GM18505 (cell line): ENCODE measurements at regions not wholly inside any gene's neighbourhood (a gene's known extent, or its start where the extent isn't known, plus 50 kb on each side); places are given as distances from the start of the nearest gene placed in this dataset.
"Not testable (repeated sequence)": the region's sequence is repeated elsewhere in the genome, so short reads cannot be mapped to it uniquely, and the experiment has no call there.

Source experiments
- ATAC-seq: cut with Tn5 transposase; IDR thresholded peaks from one replicate; pipeline ENCODE4 v1.9.1; 2021; ENCODE audit not compliant: unreplicated experiment
- POLR2A ChIP-seq: IDR thresholded peaks from 4 replicates; pipeline ENCODE4 v1.6.1; 2011; ENCODE audit warnings: borderline replicate concordance; ENCODE audit not compliant: insufficient read depth, insufficient read length; ENCODE audit errors: extremely low read depth

DNA sequence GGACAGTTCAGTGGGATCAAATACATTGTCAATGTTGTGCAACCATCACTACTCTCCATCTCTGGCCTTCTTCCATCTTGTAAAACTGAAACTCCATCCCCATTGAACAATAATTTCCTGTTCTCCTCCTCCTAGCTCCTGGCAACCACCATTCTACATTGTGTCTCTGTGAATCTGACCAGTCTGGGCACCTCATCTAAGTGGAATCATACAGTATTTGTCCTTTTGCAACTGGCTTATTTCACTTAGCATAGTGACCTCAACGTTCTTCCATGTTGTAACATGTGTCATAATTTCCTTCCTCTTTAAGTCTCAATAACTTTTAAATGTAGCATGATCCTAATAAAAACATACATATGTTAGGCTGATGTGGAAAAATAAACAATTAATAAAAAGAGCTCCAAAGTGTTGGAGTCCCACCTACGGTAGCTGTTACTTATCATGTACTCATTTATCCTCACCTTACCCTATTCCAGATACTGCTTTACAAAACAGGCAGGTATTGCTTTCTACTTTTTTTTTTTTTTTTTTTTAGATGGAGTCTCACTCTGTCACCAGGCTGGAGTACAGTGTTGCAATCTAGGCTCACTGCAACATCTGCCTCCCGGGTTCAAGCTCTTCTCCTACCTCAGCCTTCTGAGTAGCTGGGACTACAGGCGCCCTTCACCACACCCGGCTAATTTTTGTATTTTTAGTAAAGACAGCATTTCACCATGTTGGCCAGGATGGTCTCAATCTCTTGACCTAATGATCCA is 91.9 kb downstream of the TNFAIP3 start:
- no peak for ATAC-seq
- no peak for TF ChIP-seq POLR2A

DNA sequence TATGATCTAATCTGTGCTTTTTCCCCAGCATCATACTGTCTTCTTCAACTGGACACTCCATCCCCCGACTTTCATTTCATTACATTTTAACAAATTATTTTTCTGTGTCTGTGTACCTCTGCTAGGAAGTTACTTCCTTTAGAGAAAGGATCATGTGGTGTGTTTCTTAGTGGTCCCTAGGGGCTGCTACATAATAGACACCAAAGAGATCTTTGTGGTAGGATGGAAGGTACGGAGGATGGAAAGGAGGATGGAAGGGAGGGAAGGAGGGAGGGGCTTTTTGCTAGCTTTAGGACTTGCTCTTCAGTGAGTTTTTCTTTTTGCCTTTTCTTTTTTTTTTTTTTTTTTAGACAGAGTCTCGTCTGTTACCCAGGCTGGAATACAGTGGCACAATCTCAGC is 95.7 kb downstream of the TNFAIP3 start:
- TF ChIP-seq POLR2A = no peak

DNA sequence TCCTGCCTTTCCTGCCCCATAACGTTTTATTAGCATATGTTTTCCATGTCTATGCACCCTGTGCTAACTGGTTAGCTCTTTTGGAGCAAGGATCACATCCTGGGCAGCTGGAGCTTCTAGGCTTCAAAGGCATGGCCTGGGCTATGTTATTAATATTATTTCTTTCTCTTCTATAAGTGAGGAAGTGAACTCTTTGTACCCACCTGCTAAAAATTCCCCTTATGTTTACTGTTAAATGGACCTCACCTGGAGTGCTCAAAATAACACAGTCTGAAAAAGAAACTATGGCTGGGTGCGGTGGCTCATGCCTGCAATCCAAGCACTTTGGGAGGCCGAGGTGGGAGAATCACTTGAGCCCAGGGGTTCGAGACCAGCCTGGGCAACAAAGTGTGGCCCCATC is 97.8 kb downstream of the TNFAIP3 start:
- no peak for TF ChIP-seq POLR2A
- no peak for ATAC-seq

More for the DNA sequence above, 95.7 kb downstream of the TNFAIP3 start:
- no peak for ATAC-seq

DNA sequence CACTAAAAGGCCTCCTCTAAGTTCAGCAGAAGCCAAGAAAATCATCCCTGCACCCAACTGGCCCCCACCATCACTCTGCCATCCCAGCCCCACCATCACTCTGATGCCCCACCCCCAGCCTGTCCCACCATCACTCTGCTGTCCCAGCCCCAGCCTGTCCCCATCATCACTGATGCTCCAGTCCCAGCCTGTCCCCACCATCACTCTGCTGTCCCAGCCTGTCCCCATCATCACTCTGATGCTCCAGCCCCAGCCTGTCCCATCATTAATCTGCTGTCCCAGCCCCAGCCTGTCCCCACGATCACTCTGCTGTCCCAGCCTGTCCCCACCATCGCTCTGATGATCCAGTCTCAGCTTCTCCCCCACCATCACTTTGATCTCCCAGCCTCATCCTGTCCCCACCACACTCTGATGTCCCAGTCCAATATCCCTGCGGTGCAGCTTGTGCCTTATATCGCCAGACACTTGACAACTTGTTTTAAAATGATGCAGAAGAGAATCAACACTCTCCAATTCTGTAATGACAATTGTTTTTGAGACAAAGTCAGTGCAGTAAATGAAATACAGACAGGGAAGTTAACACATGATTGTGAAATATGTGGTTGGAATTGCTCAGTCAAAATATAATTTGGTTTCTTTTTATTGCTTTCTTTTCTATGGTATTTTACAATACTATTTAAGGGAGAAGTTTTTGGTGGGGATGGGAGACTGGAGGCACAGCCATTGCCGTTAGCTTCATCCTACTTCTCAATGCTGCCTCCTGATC is 100.8 kb downstream of the TNFAIP3 start:
- no peak for TF ChIP-seq POLR2A
- no peak for ATAC-seq

DNA sequence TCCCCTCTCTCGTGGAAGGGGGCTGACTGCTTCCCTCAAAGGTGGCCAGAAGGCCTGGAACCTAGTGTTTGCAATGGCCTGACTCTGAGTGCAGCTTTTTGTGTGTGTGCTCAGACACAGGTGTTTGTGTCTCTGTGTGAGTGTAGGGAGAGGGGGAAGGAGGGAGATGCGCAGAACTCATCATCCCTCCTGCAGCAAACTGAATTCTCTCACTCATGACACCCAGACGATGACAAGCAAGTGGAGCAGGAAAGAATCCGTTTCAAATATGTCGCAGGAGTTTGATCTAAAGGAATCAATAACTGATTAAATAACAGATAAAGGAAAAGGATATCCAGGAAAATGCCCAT is 101.4 kb downstream of the TNFAIP3 start:
- ATAC-seq = no peak
- TF ChIP-seq POLR2A = no peak

DNA sequence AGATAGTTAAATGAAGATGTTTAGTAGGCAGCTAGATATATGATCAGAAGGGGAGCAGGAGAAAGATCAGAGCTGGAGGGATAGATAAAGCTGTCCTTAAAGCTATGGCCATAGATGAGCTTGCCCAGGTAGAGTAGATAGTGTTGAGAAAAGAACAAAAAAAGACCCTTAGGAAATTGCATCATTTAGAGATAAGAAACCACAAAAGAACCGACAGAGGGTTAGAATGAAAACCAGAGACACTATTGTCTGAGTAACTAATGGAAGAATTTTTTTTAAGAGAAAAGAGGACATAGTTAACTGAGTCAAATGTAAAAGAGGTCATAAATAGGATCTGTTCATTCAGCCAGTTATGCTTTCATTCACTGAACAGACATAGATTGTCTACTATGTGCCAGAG is 101.8 kb downstream of the TNFAIP3 start:
- no peak for TF ChIP-seq POLR2A
- ATAC-seq = no peak

DNA sequence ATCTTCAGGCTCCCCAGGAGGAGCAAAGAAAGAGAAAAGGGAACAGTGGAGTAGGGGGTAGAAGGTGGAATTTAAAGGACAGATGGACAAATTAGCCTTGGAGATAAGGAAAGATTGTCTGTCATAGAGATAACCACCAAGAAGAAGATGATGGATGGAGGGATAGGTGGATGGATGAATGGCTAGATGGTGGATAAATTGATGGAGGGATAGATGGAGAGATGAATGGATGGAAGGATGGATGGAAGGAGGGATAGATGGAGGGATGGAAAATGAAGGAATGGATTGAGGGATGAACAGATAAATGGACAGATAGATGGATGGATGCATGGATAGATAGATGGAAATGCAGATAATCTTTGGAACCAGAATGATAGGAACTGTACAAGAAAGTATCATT is 102.8 kb downstream of the TNFAIP3 start:
- ATAC-seq = no peak
- no peak for TF ChIP-seq POLR2A

DNA sequence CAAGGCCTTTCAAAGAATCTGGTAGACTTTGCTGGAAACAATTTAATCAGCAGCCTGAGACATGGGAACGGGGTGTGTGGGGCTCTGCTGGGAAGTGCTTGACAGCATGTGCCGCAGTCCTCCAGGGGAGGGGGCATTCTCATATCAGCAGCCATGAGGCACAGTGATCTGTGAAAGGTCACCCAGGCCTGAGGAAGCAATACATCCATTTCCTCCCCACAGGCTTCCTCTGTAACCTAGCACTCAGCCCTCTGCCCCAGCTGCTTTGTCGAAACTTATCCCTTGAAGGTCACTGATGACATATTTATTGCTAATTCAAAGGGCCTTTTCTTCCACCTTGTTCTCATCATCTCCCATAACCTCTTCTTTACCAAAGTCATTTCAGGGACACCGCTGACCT is 103.3 kb downstream of the TNFAIP3 start:
- ATAC-seq = no peak
- TF ChIP-seq POLR2A = no peak

DNA sequence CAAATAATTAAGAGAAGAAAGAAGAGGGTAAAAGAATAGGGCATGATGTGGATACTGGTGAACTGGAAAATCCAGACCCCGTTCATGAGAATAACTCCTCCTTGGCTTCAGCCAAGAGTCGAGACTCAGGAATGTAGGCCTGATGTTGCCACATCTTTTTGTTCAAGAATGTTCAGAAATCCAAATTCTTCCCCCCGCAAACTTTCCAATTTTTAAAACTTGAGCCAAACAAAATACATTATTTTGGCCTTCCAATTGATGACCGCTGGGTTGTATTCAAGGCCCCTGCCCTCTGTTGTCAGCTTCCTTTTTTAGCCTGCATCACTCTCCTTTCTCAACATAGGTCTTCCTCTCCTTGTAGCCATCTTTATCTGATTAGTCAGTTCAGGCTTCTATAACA is 106.1 kb downstream of the TNFAIP3 start:
- no peak for TF ChIP-seq POLR2A

DNA sequence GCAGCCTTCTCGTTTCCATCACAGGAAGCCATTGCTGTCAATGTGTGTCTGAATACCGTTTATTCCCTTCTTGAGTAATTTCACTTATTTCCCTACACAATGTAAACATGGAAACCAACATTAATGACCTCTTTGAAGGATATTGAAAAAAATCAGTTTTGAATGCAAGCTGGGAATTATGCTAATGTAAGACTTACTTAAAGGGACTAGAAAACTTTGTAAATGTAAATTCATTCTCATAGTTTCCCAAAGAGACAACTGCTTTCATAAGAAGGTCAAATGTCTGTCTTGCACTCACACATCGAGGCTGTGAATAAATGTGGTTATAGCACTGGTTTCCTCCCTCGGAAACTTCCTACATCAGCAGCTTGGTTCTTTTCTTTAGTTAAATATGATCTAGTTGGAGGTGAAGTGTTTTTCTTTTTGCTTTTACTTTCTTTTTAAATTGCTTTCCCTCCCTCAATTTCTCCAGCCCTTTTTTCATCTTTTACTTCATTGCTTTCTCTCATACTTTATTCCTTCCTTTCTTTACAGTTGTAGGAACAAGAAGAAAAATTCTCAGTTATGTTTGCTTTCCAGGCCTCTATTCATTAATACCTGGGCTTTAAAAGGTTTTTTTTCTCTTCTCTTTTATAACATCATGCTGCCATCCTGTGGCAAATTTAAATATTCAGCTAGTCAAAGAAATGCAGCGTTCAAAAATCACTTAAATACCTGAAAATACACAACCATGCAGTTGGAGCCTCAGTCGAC is 108.3 kb downstream of the TNFAIP3 start:
- TF ChIP-seq POLR2A = no peak
- no peak for ATAC-seq

More for the DNA sequence above, 106.1 kb downstream of the TNFAIP3 start:
- no peak for ATAC-seq

DNA sequence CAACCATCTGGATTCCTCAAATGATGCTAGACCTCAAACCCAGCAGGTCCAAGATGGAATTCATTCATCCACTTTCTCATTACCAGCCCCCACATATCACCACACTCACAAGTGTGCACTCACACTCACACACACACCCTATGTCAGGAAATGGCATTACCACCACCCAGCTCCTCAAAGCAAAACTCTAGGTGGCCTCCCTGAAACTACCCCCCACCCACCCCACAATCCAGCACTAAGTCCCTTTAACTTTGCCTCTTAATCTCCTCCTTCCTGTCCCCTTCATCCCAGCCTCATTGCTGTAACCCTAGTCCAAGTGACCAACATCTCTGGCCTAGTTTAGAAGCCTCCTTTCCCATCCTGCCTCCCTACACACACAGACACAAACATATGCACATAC is 109.4 kb downstream of the TNFAIP3 start:
- no peak for TF ChIP-seq POLR2A
- no peak for ATAC-seq

DNA sequence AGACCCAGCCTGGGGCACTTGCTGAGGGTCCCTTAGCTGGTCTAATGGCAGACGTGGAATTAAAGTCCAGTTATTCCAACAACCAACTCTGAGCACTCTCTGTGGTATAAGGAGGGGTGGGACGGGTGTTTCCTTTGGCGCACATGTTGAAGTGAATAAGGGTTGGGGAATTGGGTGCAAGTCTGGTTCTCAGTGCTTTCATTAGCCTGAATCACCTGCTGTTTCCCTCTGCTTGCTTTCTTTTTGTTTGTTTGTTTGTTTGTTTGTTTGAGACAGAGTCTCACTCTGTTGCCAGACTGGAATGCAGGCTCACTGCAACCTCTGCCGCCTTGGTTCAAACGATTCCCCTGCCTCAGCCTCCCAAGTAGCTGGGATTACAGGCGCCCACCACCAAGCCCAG is 110.1 kb downstream of the TNFAIP3 start:
- no peak for TF ChIP-seq POLR2A
- no peak for ATAC-seq

DNA sequence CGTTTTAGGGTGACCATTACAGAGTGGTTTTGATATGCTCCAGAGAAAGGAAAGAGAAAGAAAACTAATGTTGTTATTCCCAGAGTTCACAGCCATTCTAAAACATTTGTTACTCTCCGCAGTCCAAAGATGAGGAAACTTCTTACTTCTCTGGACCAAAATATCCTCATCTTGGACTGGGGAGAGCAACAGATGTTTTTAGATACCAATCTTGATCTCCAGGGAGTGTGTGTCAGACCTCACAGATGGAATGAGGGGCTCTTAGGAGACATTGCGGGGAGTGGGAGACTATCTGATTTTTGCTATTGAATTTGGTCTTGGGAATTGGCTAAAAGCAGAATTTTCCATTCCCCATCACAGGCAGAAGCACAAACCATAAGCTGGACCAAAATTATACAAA is 110.8 kb downstream of the TNFAIP3 start:
- no peak for TF ChIP-seq POLR2A
- no peak for ATAC-seq

DNA sequence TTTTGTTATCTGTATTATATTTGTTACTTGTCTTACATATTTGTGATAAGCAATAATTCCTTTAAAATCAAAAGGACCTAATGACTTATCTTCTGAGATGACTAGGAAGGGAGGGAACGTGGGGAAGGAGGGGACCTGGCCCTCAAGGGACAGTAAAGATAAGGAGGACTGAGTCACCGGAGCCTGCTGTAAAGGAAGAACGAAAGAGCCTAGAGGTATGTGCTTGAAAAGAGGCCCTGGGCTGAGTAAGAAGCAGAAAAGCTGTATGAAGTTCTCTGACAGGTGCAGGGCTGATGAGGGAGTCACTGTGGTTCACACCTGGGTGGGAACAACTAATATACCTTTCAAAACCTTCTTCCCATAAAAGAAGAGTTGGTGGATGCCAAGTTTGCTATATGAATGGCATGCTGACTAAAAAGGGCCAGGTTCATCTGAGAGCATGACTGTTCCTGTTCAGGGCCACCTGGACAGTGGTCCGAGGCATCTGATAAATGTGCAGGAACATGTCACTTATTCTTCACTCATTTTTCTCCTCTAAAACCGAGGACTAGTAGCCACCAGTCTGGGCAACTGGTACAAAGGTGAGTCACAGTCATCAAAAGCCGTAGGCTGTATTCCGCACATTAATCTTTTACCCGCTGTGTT is 111.3 kb downstream of the TNFAIP3 start:
- no peak for ATAC-seq
- TF ChIP-seq POLR2A = no peak

DNA sequence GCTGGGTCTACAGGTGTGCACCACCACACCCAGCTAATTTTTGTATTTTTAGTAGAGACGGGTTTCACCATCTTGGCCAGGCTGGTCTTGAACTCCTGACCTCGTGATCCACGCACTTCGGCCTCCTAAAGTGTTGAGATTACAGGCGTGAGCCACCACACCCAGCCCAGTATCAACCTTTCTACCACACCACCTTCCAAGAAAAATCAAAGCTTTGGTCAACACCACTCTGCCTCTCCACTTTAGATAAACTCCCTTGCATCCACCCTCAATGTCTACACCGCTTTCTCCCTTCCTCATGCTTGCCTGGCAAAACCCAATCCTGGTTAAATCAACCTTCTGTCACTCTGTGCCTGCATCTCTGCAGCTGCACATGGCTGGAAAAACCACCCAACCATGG is 112.2 kb downstream of the TNFAIP3 start:
- not testable (repeated sequence) for ATAC-seq
